Neural cell (in vitro differentiated cells): ENCODE measurements at regions not wholly inside any gene's neighbourhood (a gene's known extent, or its start where the extent isn't known, plus 50 kb on each side); places are given as distances from the start of the nearest gene placed in this dataset.

Source experiments
- H2AFZ ChIP-seq: fragments of 200-600, 300-800 bp; sonication (generic), shearing (Covaris generic); 2 replicates; pipeline ENCODE4 v1.6.0; 2014; ENCODE audit warnings: low read depth, mild to moderate bottlenecking, antibody characterized with exemption, low read length, moderate library complexity
- H3F3A ChIP-seq: fragments of 200-600 bp; shearing (Covaris generic); 2 replicates; pipeline ENCODE4 v1.6.1; 2016; ENCODE audit warnings: mild to moderate bottlenecking, moderate library complexity, mixed read lengths, antibody characterized with exemption, low read length; ENCODE audit not compliant: insufficient read depth, poor library complexity, severe bottlenecking
- H3K27ac ChIP-seq: fragments of 200-600, 300-800 bp; sonication (generic), shearing (Covaris generic); 2 replicates; pipeline ENCODE4 v1.5.1; 2014; ENCODE audit warnings: mild to moderate bottlenecking, low read length, moderate library complexity
- H3K27me3 ChIP-seq: fragments of 300-800, 200-600 bp; sonication (generic), shearing (Covaris generic); 2 replicates; pipeline ENCODE4 v1.6.0; 2014; ENCODE audit warnings: mild to moderate bottlenecking, low read depth, low read length, moderate library complexity; ENCODE audit not compliant: insufficient read depth
- H3K36me3 ChIP-seq: fragments of 300-800, 200-600 bp; sonication (generic), shearing (Covaris generic); 2 replicates; pipeline ENCODE4 v1.5.1; 2014; ENCODE audit warnings: mild to moderate bottlenecking, antibody characterized with exemption, low read length, moderate library complexity; ENCODE audit not compliant: insufficient read depth
- H3K4me2 ChIP-seq: fragments of 300-800, 200-600 bp; sonication (generic), shearing (Covaris generic); 2 replicates; pipeline ENCODE4 v1.6.0; 2014; ENCODE audit warnings: mild to moderate bottlenecking, low read length
- H3K4me3 ChIP-seq: fragments of 300-800, 200-600 bp; sonication (generic), shearing (Covaris generic); 2 replicates; pipeline ENCODE4 v1.5.1; 2014; ENCODE audit warnings: mild to moderate bottlenecking, low read length, moderate library complexity
- H3K79me2 ChIP-seq: fragments of 200-600 bp; shearing (Covaris generic); replicated peaks from 2 replicates; pipeline ENCODE4 v1.6.0; 2014; ENCODE audit warnings: mild to moderate bottlenecking, low read length, moderate library complexity; ENCODE audit not compliant: insufficient read depth
- H3K9ac ChIP-seq: fragments of 300-800, 200-600 bp; sonication (generic), shearing (Covaris generic); 2 replicates; pipeline ENCODE4 v1.6.1; 2016; ENCODE audit warnings: mild to moderate bottlenecking, low read length, mixed read lengths
- H3K9me2 ChIP-seq: fragments of 200-600 bp; shearing (Covaris generic); 2 replicates; pipeline ENCODE4 v1.6.1; 2016; ENCODE audit warnings: mild to moderate bottlenecking, low read length, mixed read lengths; ENCODE audit not compliant: insufficient read depth
- H3K9me3 ChIP-seq: fragments of 200-600, 300-800 bp; sonication (generic), shearing (Covaris generic); 2 replicates; pipeline ENCODE4 v1.6.1; 2016; ENCODE audit warnings: mild to moderate bottlenecking, mixed run types, low read length, moderate library complexity, mixed read lengths
- H4K20me1 ChIP-seq: fragments of 200-600 bp; shearing (Covaris generic); 2 replicates; pipeline ENCODE4 v1.6.1; 2016; ENCODE audit warnings: mild to moderate bottlenecking, mixed run types; ENCODE audit not compliant: insufficient read depth
- MXI1 ChIP-seq: fragments of 450-650 bp; conservative IDR thresholded peaks from 2 replicates; pipeline ENCODE4 v1.6.1; 2014; ENCODE audit warnings: antibody characterized with exemption, mild to moderate bottlenecking; ENCODE audit not compliant: poor library complexity, severe bottlenecking
- RAD21 ChIP-seq: fragments of 450-650 bp; conservative IDR thresholded peaks from 2 replicates; pipeline ENCODE4 v1.6.1; 2014; ENCODE audit warnings: antibody characterized with exemption, mild to moderate bottlenecking, moderate library complexity
- SMC3 ChIP-seq: fragments of 450-650 bp; conservative IDR thresholded peaks from 2 replicates; pipeline ENCODE4 v1.6.1; 2014; ENCODE audit warnings: antibody characterized with exemption, mild to moderate bottlenecking, moderate library complexity; ENCODE audit not compliant: poor library complexity
- TF ChIP-seq, protein P1 (sequence below): IDR thresholded peaks from 2 replicates; pipeline ENCODE4 v1.6.1; 2012; ENCODE audit warnings: borderline replicate concordance
- TF ChIP-seq, protein P2 (sequence below): fragments of 450-650 bp; IDR thresholded peaks from 2 replicates; pipeline ENCODE4 v1.5.1; 2014; ENCODE audit warnings: antibody characterized with exemption, mild to moderate bottlenecking, moderate library complexity; ENCODE audit not compliant: poor library complexity, severe bottlenecking

DNA sequence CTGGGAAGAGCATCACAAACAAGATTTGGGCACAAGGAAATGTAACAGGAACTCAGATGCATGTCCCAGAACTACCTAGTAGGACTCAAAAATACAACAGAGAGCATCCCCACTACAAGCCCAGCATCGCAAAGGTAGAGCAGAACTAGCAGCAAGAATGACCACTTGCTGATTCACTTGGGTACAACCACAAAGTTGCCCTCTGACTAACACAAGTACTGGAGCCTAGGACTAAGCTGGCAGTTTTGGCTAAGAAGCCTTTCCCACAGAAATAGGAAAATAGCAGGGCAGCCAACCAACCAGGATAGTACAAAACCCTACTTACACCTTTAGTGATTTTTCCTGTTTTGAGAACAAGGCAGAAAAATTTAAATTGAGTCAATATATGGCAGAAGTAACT, 193.8 kb downstream of the PAX3 start:
- H3K4me2 ChIP-seq: no peak overlapping the region
- TF ChIP-seq SMC3: no peak
- TF ChIP-seq, protein P1, sequence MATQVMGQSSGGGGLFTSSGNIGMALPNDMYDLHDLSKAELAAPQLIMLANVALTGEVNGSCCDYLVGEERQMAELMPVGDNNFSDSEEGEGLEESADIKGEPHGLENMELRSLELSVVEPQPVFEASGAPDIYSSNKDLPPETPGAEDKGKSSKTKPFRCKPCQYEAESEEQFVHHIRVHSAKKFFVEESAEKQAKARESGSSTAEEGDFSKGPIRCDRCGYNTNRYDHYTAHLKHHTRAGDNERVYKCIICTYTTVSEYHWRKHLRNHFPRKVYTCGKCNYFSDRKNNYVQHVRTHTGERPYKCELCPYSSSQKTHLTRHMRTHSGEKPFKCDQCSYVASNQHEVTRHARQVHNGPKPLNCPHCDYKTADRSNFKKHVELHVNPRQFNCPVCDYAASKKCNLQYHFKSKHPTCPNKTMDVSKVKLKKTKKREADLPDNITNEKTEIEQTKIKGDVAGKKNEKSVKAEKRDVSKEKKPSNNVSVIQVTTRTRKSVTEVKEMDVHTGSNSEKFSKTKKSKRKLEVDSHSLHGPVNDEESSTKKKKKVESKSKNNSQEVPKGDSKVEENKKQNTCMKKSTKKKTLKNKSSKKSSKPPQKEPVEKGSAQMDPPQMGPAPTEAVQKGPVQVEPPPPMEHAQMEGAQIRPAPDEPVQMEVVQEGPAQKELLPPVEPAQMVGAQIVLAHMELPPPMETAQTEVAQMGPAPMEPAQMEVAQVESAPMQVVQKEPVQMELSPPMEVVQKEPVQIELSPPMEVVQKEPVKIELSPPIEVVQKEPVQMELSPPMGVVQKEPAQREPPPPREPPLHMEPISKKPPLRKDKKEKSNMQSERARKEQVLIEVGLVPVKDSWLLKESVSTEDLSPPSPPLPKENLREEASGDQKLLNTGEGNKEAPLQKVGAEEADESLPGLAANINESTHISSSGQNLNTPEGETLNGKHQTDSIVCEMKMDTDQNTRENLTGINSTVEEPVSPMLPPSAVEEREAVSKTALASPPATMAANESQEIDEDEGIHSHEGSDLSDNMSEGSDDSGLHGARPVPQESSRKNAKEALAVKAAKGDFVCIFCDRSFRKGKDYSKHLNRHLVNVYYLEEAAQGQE: no peak
- no peak overlapping the region for H3K4me3 ChIP-seq
- H3K79me2 ChIP-seq: no peaks in the 10 kb centered on the region
- no peaks in the 10 kb centered on the region for H3K36me3 ChIP-seq
- H3K27me3 ChIP-seq: no peaks in the 10 kb centered on the region
- H3K9me3 ChIP-seq: no peaks in the 10 kb centered on the region
- H3K27ac ChIP-seq: no peak overlapping the region
- H3F3A ChIP-seq: no peaks in the 10 kb centered on the region
- no peaks in the 10 kb centered on the region for H3K9me2 ChIP-seq
- H2AFZ ChIP-seq: no peak overlapping the region
- no peaks in the 10 kb centered on the region for H4K20me1 ChIP-seq
- H3K9ac ChIP-seq: no peak overlapping the region

DNA sequence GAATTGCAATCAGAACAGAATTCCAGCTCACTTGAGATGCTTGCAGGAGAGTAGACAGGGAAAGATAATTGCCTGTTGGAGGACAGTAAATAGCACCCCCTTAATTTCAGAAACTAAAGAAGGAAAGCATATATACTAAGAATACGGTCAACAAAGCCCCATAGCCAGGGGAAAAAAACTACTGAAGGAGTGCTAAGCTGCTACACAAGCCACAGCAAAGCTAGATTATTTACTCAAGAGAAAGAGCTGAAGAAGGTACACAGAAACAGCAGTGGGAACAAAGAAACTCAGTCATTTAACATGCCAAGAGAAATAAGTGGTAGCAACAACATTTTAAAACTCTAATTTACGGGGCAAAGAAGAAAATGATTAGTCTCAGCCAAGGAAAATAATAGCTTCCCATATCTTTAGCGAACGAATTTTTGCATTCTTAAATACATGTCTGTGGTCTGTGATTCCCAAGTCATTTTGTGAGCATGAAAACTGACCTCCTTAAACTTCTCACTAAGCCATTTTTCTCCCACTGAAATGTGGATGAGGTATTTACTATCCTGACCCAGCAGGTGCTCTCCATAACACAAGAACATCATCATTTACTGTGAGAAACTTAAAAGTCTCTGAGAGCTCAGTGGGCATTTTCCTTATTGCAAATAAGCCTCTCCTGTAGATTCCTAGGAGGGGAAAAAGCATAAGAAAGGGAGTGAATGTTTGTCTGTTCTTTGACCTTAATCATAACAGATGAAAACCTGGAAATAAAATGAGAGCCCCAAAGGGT, 196.0 kb downstream of the PAX3 start:
- Histone ChIP-seq H3K9me2 (no peaks in the 10 kb centered on the region), H3K4me3 (no peak overlapping the region), H3K9me3 (no peaks in the 10 kb centered on the region), H3K27ac (no peak overlapping the region), H3K9ac (no peak overlapping the region), H3K79me2 (no peaks in the 10 kb centered on the region), H3F3A (no peaks in the 10 kb centered on the region), H4K20me1 (no peaks in the 10 kb centered on the region), H3K27me3 (no peaks in the 10 kb centered on the region), H3K36me3 (no peaks in the 10 kb centered on the region), H3K4me2 (no peak overlapping the region), H2AFZ (no peak overlapping the region)
- TF ChIP-seq RAD21 (no peak), MXI1 (no peak)
- TF ChIP-seq, protein P1: no peak
- TF ChIP-seq, protein P2, sequence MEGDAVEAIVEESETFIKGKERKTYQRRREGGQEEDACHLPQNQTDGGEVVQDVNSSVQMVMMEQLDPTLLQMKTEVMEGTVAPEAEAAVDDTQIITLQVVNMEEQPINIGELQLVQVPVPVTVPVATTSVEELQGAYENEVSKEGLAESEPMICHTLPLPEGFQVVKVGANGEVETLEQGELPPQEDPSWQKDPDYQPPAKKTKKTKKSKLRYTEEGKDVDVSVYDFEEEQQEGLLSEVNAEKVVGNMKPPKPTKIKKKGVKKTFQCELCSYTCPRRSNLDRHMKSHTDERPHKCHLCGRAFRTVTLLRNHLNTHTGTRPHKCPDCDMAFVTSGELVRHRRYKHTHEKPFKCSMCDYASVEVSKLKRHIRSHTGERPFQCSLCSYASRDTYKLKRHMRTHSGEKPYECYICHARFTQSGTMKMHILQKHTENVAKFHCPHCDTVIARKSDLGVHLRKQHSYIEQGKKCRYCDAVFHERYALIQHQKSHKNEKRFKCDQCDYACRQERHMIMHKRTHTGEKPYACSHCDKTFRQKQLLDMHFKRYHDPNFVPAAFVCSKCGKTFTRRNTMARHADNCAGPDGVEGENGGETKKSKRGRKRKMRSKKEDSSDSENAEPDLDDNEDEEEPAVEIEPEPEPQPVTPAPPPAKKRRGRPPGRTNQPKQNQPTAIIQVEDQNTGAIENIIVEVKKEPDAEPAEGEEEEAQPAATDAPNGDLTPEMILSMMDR: no peak
